Stimulated activated CD8-positive, alpha-beta memory T cell treated with anti-CD3 and anti-CD28 coated beads, Interleukin-4, amount 100 ng/mL, for 24 hours (primary cell): ENCODE measurements at regions not wholly inside any gene's neighbourhood (a gene's known extent, or its start where the extent isn't known, plus 50 kb on each side); places are given as distances from the start of the nearest gene placed in this dataset.
A peak's percentile ranks its signal among the peaks of the same experiment; 100 is the strongest.

ENCODE experiments used
- DNase-seq: peaks from one replicate; pipeline ENCODE4 v3.0.0-alpha.2; 2020; ENCODE audit warnings: low read depth

GRCh38 chr3:71887256-71887655 lies 102.3 kb upstream of the PROK2 start:
- no peak for DNase-seq

GRCh38 chr3:71885006-71885405 lies 100.1 kb upstream of the PROK2 start:
- DNase-seq: no peak

GRCh38 chr3:71881732-71882131 lies 96.8 kb upstream of the PROK2 start:
- DNase-seq: no peak

- no peak for DNase-seq
Measured at GRCh38 chr3:71881041-71881440, 96.1 kb upstream of the PROK2 start.

- DNase-seq: no peak
Measured at GRCh38 chr3:71879089-71879488, 94.1 kb upstream of the PROK2 start.

- DNase-seq: no peak
Measured at GRCh38 chr3:71876135-71877105, 91.5 kb upstream of the PROK2 start.

- DNase-seq: peak; percentile 67
Measured at GRCh38 chr3:71875461-71875947, 90.6 kb upstream of the PROK2 start.

- DNase-seq: no peak
Measured at GRCh38 chr3:71874618-71875017, 89.7 kb upstream of the PROK2 start.

GRCh38 chr3:71873093-71873611 lies 88.2 kb upstream of the PROK2 start:
- no peak for DNase-seq

GRCh38 chr3:71872256-71872655 lies 87.3 kb upstream of the PROK2 start:
- no peak for DNase-seq

- DNase-seq: no peak
Measured at GRCh38 chr3:71870966-71871512, 86.1 kb upstream of the PROK2 start.

GRCh38 chr3:71868876-71869275 lies 83.9 kb upstream of the PROK2 start:
- DNase-seq: no peak

GRCh38 chr3:71865727-71866126 lies 80.8 kb upstream of the PROK2 start:
- no peak for DNase-seq

- DNase-seq: no peak
Measured at GRCh38 chr3:71863563-71864190, 78.7 kb upstream of the PROK2 start.

- DNase-seq: no peak
Measured at GRCh38 chr3:71862371-71863140, 77.6 kb upstream of the PROK2 start.

GRCh38 chr3:71859123-71859519 lies 74.2 kb upstream of the PROK2 start:
- no peak for DNase-seq

GRCh38 chr3:71858503-71859122 lies 73.7 kb upstream of the PROK2 start:
- DNase-seq: no peak

- no peak for DNase-seq
Measured at GRCh38 chr3:71857956-71858355, 73.0 kb upstream of the PROK2 start.

- no peak for DNase-seq
Measured at GRCh38 chr3:71854706-71855105, 69.8 kb upstream of the PROK2 start.

- DNase-seq: no peak
Measured at GRCh38 chr3:71854096-71854495, 69.1 kb upstream of the PROK2 start.

GRCh38 chr3:71851878-71852277 lies 66.9 kb upstream of the PROK2 start:
- no peak for DNase-seq
